ENCODE measurements at regions not wholly inside any gene's neighbourhood (a gene's known extent, or its start where the extent isn't known, plus 50 kb on each side); places are given as distances from the start of the nearest gene placed in this dataset.

GRCh38 chr4:3605491-3605890, 73.3 kb upstream of the LRPAP1 start:
- TF ChIP-seq CTCF (IDR thresholded peaks at IDR 0.05) (no peak), ZFX (IDR thresholded peaks at IDR 0.05; ENCODE audit: borderline replicate concordance) (no peak)
